Vagina (tissue), 2 donors: ENCODE measurements at regions not wholly inside any gene's neighbourhood (a gene's known extent, or its start where the extent isn't known, plus 50 kb on each side); places are given as distances from the start of the nearest gene placed in this dataset.

Source experiments
- DNase-seq, 2 donors: peaks; one replicate each; pipeline ENCODE4 v3.0.0-alpha.2; 2017; ENCODE audit errors: extremely low spot score in 2 of 2
- H3K27ac ChIP-seq: fragments of 200-600 bp; sonication (generic); one replicate; pipeline ENCODE4 v1.5.1; 2019
- H3K27me3 ChIP-seq: fragments of 200-600 bp; sonication (generic); one replicate; pipeline ENCODE4 v1.5.1; 2019
- H3K36me3 ChIP-seq, 2 donors: fragments of 200-600 bp; sonication (generic); one replicate each; pipeline ENCODE4 v1.5.1; 2017 to 2019
- H3K4me1 ChIP-seq: fragments of 200-600 bp; sonication (generic); one replicate; pipeline ENCODE4 v1.5.1; 2019
- H3K4me3 ChIP-seq, 2 donors: fragments of 200-600 bp; sonication (generic); 1 replicate in 1 of 2; 2 replicates in 1 of 2; pipeline ENCODE4 v1.5.1; 2016 to 2019
- H3K9me3 ChIP-seq: fragments of 200-600 bp; sonication (generic); one replicate; pipeline ENCODE4 v1.5.1; 2019
- CTCF ChIP-seq, 3 experiments: fragments of 450-650 bp in 2 of 3; fragments of 200-600 bp in 1 of 3; sonication (generic) in 1 of 3; IDR thresholded peaks; one replicate each; pipeline ENCODE4 v1.5.1; 2017 to 2019; ENCODE audit warnings: antibody characterized with exemption in 3 of 3, mild to moderate bottlenecking in 2 of 3, moderate library complexity in 2 of 3
- POLR2A ChIP-seq, 2 donors: fragments of 450-650 bp; IDR thresholded peaks; one replicate each; pipeline ENCODE4 v1.6.1; 2017; ENCODE audit warnings: antibody characterized with exemption in 2 of 2, mild to moderate bottlenecking in 2 of 2, moderate library complexity in 2 of 2
- POLR2AphosphoS5 ChIP-seq, 2 donors: sonication (generic); formaldehyde crosslinking; IDR thresholded peaks; one replicate each; pipeline ENCODE4 v1.9.0; 2017; ENCODE audit warnings: antibody characterized with exemption in 2 of 2, mild to moderate bottlenecking in 2 of 2, low read depth in 1 of 2; ENCODE audit not compliant: insufficient read depth in 1 of 2
- intact Hi-C: fragments of 100-400 bp; cut with DNase I; formaldehyde crosslinking; loops from one replicate; pipeline ENCODE4 v1.15.1; 2023

- H3K4me3 ChIP-seq = no peak overlapping the region
- no peaks in the 10 kb centered on the region for H3K27me3 ChIP-seq
- H3K4me1 ChIP-seq = no peaks in the 10 kb centered on the region
- DNase-seq = no peak
- TF ChIP-seq CTCF (IDR thresholded peaks at IDR 0.05) = no peak
- TF ChIP-seq POLR2AphosphoS5 (IDR thresholded peaks at IDR 0.05; ENCODE audit: insufficient read depth in 1 of 2, low read depth in 1 of 2) = no peak
- TF ChIP-seq POLR2A (IDR thresholded peaks at IDR 0.05) = no peak
- no peak overlapping the region for H3K27ac ChIP-seq
- intact Hi-C loops = no loop called here
- no peaks in the 10 kb centered on the region for H3K9me3 ChIP-seq
- H3K36me3 ChIP-seq = no peaks in the 10 kb centered on the region
These were observed 320.6 kb downstream of the MID1IP1 start for GRCh38 chrX:39121903-39122302.

GRCh38 chrX:39125834-39126233 is 324.6 kb downstream of the MID1IP1 start:
- TF ChIP-seq POLR2AphosphoS5 (IDR thresholded peaks at IDR 0.05; ENCODE audit: insufficient read depth in 1 of 2, low read depth in 1 of 2) (no peak), CTCF (IDR thresholded peaks at IDR 0.05) (no peak), POLR2A (IDR thresholded peaks at IDR 0.05) (no peak)
- no peaks in the 10 kb centered on the region for H3K4me1 ChIP-seq
- intact Hi-C loops = no loop called here

GRCh38 chrX:39133971-39134370 is 332.7 kb downstream of the MID1IP1 start:
- H3K4me1 ChIP-seq = no peaks in the 10 kb centered on the region
- H3K9me3 ChIP-seq = no peaks in the 10 kb centered on the region
- H3K4me3 ChIP-seq = no peak overlapping the region
- TF ChIP-seq POLR2AphosphoS5 (IDR thresholded peaks at IDR 0.05; ENCODE audit: insufficient read depth in 1 of 2, low read depth in 1 of 2) = no peak
- H3K27ac ChIP-seq = no peak overlapping the region
- no peaks in the 10 kb centered on the region for H3K27me3 ChIP-seq
- no peak for DNase-seq
- intact Hi-C loops = no loop called here
- no peaks in the 10 kb centered on the region for H3K36me3 ChIP-seq

More at GRCh38 chrX:39125834-39126233, 324.6 kb downstream of the MID1IP1 start:
- Histone ChIP-seq H3K27ac (no peak overlapping the region), H3K27me3 (no peaks in the 10 kb centered on the region), H3K4me3 (no peak overlapping the region), H3K9me3 (no peaks in the 10 kb centered on the region), H3K36me3 (no peaks in the 10 kb centered on the region)
- no peak for DNase-seq

- Histone ChIP-seq H3K4me1 (no peaks in the 10 kb centered on the region), H3K36me3 (no peaks in the 10 kb centered on the region), H3K27ac (no peak overlapping the region), H3K4me3 (no peak overlapping the region), H3K27me3 (no peaks in the 10 kb centered on the region), H3K9me3 (no peaks in the 10 kb centered on the region)
- TF ChIP-seq POLR2A (IDR thresholded peaks at IDR 0.05) = no peak
- no peak for TF ChIP-seq POLR2AphosphoS5 (IDR thresholded peaks at IDR 0.05; ENCODE audit: insufficient read depth in 1 of 2, low read depth in 1 of 2)
- no peak for TF ChIP-seq CTCF (IDR thresholded peaks at IDR 0.05)
- no peak for DNase-seq
- intact Hi-C loops = no loop called here
These were observed 336.2 kb downstream of the MID1IP1 start for GRCh38 chrX:39137363-39137954.

GRCh38 chrX:39140581-39140980 is 339.3 kb downstream of the MID1IP1 start:
- DNase-seq = peak in 1 of 2 donors; percentile 47

More at GRCh38 chrX:39140581-39140980, 339.3 kb downstream of the MID1IP1 start:
- Histone ChIP-seq H3K27me3 (no peaks in the 10 kb centered on the region), H3K27ac (no peak overlapping the region), H3K9me3 (no peaks in the 10 kb centered on the region), H3K4me1 (no peaks in the 10 kb centered on the region), H3K4me3 (no peak overlapping the region), H3K36me3 (no peaks in the 10 kb centered on the region)
- no peak for TF ChIP-seq POLR2A (IDR thresholded peaks at IDR 0.05)
- no peak for TF ChIP-seq POLR2AphosphoS5 (IDR thresholded peaks at IDR 0.05; ENCODE audit: insufficient read depth in 1 of 2, low read depth in 1 of 2)
- no peak for TF ChIP-seq CTCF (IDR thresholded peaks at IDR 0.05)
- intact Hi-C loops = no loop called here
